Esophagus squamous epithelium (tissue), 4 donors: ENCODE measurements at regions not wholly inside any gene's neighbourhood (a gene's known extent, or its start where the extent isn't known, plus 50 kb on each side); places are given as distances from the start of the nearest gene placed in this dataset.

Experiments
- CTCF ChIP-seq, 6 experiments: fragments of 450-650 bp in 4 of 6; fragments of 200-600 bp in 2 of 6; sonication (generic) in 2 of 6; IDR thresholded peaks; one replicate each; pipeline ENCODE4 v1.5.1; 2016 to 2019; ENCODE audit warnings: antibody characterized with exemption in 6 of 6, mild to moderate bottlenecking in 4 of 6, moderate library complexity in 4 of 6
- POLR2A ChIP-seq, 4 donors: fragments of 450-650 bp; IDR thresholded peaks; one replicate each; pipeline ENCODE4 v1.6.1; 2017; ENCODE audit warnings: antibody characterized with exemption in 4 of 4, mild to moderate bottlenecking in 4 of 4, moderate library complexity in 3 of 4

DNA sequence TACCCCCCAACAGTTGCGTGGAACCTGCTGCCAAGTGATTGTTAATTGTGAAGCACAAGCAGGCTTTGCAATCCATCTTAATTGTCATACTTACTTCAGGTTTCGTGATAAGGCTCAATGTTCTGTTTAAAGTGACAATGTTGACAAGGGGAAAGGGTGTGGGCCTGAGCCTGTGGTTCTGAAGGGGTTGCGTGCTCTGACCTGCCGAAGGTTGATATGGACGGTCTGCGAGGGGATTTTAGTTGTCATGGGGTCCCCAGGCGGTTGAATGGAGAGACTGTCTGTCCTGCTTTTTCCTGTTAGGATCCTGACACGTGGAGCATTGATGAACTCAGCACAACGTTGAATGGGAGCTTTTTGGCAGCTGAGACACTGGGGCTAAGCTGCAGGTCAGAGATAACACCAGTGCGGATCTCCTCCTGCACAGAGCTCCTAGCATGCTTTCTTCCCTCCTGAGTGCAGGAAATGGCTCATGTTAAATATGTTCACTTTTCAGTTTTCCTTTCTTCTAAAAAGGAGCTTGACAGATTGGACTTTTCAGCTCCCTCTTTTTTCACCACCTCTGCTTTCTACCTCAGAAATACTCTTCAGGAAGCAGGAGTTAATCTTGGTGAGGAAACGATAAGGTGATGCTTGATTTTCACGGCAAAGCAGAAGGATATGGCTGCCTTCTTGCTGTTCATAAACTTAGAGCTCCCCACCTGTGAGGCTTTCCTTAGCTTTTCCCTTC is 62.9 kb upstream of the ZEB2 start:
- TF ChIP-seq CTCF (IDR thresholded peaks at IDR 0.05) = no peak
- no peak for TF ChIP-seq POLR2A (IDR thresholded peaks at IDR 0.05)
